ENCODE measurements at regions not wholly inside any gene's neighbourhood (a gene's known extent, or its start where the extent isn't known, plus 50 kb on each side); places are given as distances from the start of the nearest gene placed in this dataset.

DNA sequence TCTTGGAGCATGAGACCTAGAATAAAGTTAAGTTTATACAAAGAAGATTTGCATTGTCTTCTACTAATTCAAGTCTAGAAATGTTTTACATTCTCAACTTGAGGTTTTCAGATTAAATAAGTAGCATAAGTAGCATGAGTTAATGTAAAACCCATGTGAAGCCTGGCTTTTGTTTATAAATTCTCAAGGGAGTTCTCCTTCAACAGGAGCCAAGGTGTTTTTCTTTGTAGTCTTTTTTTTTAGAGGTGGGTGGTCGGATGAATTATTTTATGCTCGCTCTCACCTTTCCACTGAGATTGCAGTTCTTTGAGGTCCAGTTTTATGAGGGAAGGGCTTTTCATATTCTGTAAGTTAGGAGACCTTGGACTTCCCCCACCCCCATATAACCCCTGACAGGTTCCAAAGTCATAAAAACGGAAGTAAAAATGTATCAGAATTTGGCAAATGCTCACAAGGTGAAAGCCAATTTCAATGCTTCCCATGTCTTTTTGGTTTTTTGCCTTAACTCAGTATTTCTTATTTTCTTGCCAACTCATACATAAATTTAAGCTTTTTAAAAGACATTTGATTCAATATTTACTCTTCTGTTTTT, 244.3 kb upstream of the ASCC3 start:
- TF ChIP-seq, protein P1, sequence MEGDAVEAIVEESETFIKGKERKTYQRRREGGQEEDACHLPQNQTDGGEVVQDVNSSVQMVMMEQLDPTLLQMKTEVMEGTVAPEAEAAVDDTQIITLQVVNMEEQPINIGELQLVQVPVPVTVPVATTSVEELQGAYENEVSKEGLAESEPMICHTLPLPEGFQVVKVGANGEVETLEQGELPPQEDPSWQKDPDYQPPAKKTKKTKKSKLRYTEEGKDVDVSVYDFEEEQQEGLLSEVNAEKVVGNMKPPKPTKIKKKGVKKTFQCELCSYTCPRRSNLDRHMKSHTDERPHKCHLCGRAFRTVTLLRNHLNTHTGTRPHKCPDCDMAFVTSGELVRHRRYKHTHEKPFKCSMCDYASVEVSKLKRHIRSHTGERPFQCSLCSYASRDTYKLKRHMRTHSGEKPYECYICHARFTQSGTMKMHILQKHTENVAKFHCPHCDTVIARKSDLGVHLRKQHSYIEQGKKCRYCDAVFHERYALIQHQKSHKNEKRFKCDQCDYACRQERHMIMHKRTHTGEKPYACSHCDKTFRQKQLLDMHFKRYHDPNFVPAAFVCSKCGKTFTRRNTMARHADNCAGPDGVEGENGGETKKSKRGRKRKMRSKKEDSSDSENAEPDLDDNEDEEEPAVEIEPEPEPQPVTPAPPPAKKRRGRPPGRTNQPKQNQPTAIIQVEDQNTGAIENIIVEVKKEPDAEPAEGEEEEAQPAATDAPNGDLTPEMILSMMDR (IDR thresholded peaks at IDR 0.05; ENCODE audit: insufficient read depth, low read depth, low read length), result no peak
- no peak for TF ChIP-seq EZH2 (IDR thresholded peaks at IDR 0.05; ENCODE audit: insufficient read depth, low read length)
